SU-DHL-6 (cell line): ENCODE measurements at regions not wholly inside any gene's neighbourhood (a gene's known extent, or its start where the extent isn't known, plus 50 kb on each side); places are given as distances from the start of the nearest gene placed in this dataset.

Experiments
- H2AFZ ChIP-seq: fragments of 200-600 bp; sonication (generic); 2 replicates; pipeline ENCODE4 v1.6.1; 2014; ENCODE audit warnings: low read depth, mild to moderate bottlenecking, moderate library complexity, mixed read lengths, antibody characterized with exemption, low read length; ENCODE audit not compliant: severe bottlenecking
- H3F3A ChIP-seq: fragments of 200-600 bp; shearing (Covaris generic); 2 replicates; pipeline ENCODE4 v1.6.0; 2016; ENCODE audit warnings: antibody characterized with exemption, mild to moderate bottlenecking; ENCODE audit not compliant: insufficient read depth
- H3K27ac ChIP-seq: fragments of 200-600 bp; sonication (generic); 2 replicates; pipeline ENCODE4 v1.5.1; 2016; ENCODE audit warnings: low read depth, mild to moderate bottlenecking, low read length, moderate library complexity, mixed read lengths
- H3K27me3 ChIP-seq: fragments of 200-600 bp; sonication (generic), shearing (Covaris generic); 2 replicates; pipeline ENCODE4 v1.6.0; 2014; ENCODE audit warnings: mild to moderate bottlenecking, low read length
- H3K36me3 ChIP-seq: fragments of 200-600 bp; sonication (generic); 2 replicates; pipeline ENCODE4 v1.6.1; 2014; ENCODE audit warnings: mild to moderate bottlenecking, low read length, mixed read lengths
- H3K4me2 ChIP-seq: fragments of 300-600, 200-600 bp; shearing (Covaris generic), sonication (generic); 2 replicates; pipeline ENCODE4 v1.6.0; 2014; ENCODE audit warnings: low read length, low read depth, mild to moderate bottlenecking; ENCODE audit not compliant: poor library complexity, severe bottlenecking
- H3K4me3 ChIP-seq: fragments of 200-600 bp; sonication (generic); 2 replicates; pipeline ENCODE4 v1.5.1; 2014; ENCODE audit warnings: antibody characterized with exemption, low read length, mild to moderate bottlenecking, mixed read lengths; ENCODE audit not compliant: insufficient read depth, poor library complexity, severe bottlenecking
- H3K79me2 ChIP-seq: fragments of 200-600 bp; sonication (generic); 2 replicates; pipeline ENCODE4 v1.6.1; 2014; ENCODE audit warnings: mild to moderate bottlenecking, low read length, moderate library complexity; ENCODE audit not compliant: insufficient read depth
- H3K9ac ChIP-seq: fragments of 200-600 bp; sonication (generic); 2 replicates; pipeline ENCODE4 v1.7.0; 2014; ENCODE audit warnings: mild to moderate bottlenecking, low read length
- H3K9me2 ChIP-seq: fragments of 200-600 bp; sonication (generic); replicated peaks from 2 replicates; pipeline ENCODE4 v1.6.1; 2014; ENCODE audit warnings: low read length; ENCODE audit not compliant: insufficient read depth
- H3K9me3 ChIP-seq: fragments of 200-600 bp; sonication (generic); 2 replicates; pipeline ENCODE4 v1.6.1; 2014; ENCODE audit warnings: low read length, mixed read lengths; ENCODE audit not compliant: insufficient read depth
- H4K20me1 ChIP-seq: fragments of 200-600 bp; sonication (generic); 2 replicates; pipeline ENCODE4 v1.6.1; 2014; ENCODE audit warnings: low read depth, mild to moderate bottlenecking, antibody characterized with exemption, low read length, moderate library complexity, mixed read lengths
- CTCF ChIP-seq: fragments of 200-600 bp; sonication (generic); IDR thresholded peaks from one replicate; pipeline ENCODE4 v1.5.1; 2017; ENCODE audit warnings: antibody characterized with exemption, mild to moderate bottlenecking, low read length, moderate library complexity; ENCODE audit not compliant: insufficient read depth, poor library complexity, severe bottlenecking
- EZH2phosphoT487 ChIP-seq: fragments of 200-600 bp; sonication (generic), shearing (Covaris generic); conservative IDR thresholded peaks from 2 replicates; pipeline ENCODE4 v1.6.1; 2018; ENCODE audit warnings: mild to moderate bottlenecking, antibody characterized with exemption, low read length, moderate library complexity, mixed read lengths

- H3K4me3 ChIP-seq = no peak overlapping the region
- TF ChIP-seq CTCF (no peak), EZH2phosphoT487 (no peak)
Measured at GRCh38 chr4:12932203-12932788, 551.8 kb downstream of the RAB28 start.

GRCh38 chr4:12929784-12930183, 554.4 kb downstream of the RAB28 start:
- no peaks in the 10 kb centered on the region for H4K20me1 ChIP-seq
- TF ChIP-seq EZH2phosphoT487 (no peak), CTCF (no peak)
- no peaks in the 10 kb centered on the region for H3K9me2 ChIP-seq
- H3K36me3 ChIP-seq = no peaks in the 10 kb centered on the region
- H3K9ac ChIP-seq = no peak overlapping the region
- H3K79me2 ChIP-seq = no peaks in the 10 kb centered on the region
- no peaks in the 10 kb centered on the region for H3F3A ChIP-seq
- H3K27ac ChIP-seq = no peak overlapping the region
- H3K27me3 ChIP-seq = no peaks in the 10 kb centered on the region
- no peaks in the 10 kb centered on the region for H3K9me3 ChIP-seq
- H3K4me3 ChIP-seq = no peak overlapping the region
- no peak overlapping the region for H3K4me2 ChIP-seq
- no peak overlapping the region for H2AFZ ChIP-seq

More at GRCh38 chr4:12932203-12932788, 551.8 kb downstream of the RAB28 start:
- Histone ChIP-seq H3K27ac (no peak overlapping the region), H3K36me3 (no peaks in the 10 kb centered on the region), H3K9me2 (no peaks in the 10 kb centered on the region), H3K9ac (no peak overlapping the region), H3K4me2 (no peak overlapping the region), H2AFZ (no peak overlapping the region), H3K27me3 (no peaks in the 10 kb centered on the region), H3K9me3 (no peaks in the 10 kb centered on the region), H3F3A (no peaks in the 10 kb centered on the region), H3K79me2 (no peaks in the 10 kb centered on the region), H4K20me1 (no peaks in the 10 kb centered on the region)

- Histone ChIP-seq H3K27ac (no peak overlapping the region), H3K4me2 (no peak overlapping the region), H3K9me2 (no peaks in the 10 kb centered on the region), H3K4me3 (no peak overlapping the region), H3K9me3 (no peaks in the 10 kb centered on the region), H2AFZ (no peak overlapping the region), H3K36me3 (no peaks in the 10 kb centered on the region), H3K27me3 (no peaks in the 10 kb centered on the region), H3K79me2 (no peaks in the 10 kb centered on the region), H4K20me1 (no peaks in the 10 kb centered on the region), H3F3A (no peaks in the 10 kb centered on the region), H3K9ac (no peak overlapping the region)
- TF ChIP-seq CTCF = no peak
- no peak for TF ChIP-seq EZH2phosphoT487
Measured at GRCh38 chr4:12928751-12929150, 555.4 kb downstream of the RAB28 start.
